ENCODE measurements at regions not wholly inside any gene's neighbourhood (a gene's known extent, or its start where the extent isn't known, plus 50 kb on each side); places are given as distances from the start of the nearest gene placed in this dataset.

GRCh38 chr4:115790812-115791211 is 677.4 kb upstream of the NDST4 start:
- Histone ChIP-seq H3K4me1 (ENCODE audit: insufficient read depth) (no peaks in the 10 kb centered on the region), H3K4me2 (no peak overlapping the region), H2AFZ (no peak overlapping the region), H3K79me2 (replicated peaks; ENCODE audit: insufficient read depth) (no peaks in the 10 kb centered on the region), H3K4me3 (no peak overlapping the region), H4K20me1 (replicated peaks; ENCODE audit: insufficient read depth) (no peaks in the 10 kb centered on the region), H3K27me3 (ENCODE audit: insufficient read depth) (no peaks in the 10 kb centered on the region), H3K9me2 (ENCODE audit: insufficient read depth) (no peaks in the 10 kb centered on the region), H3K27ac (ENCODE audit: low read depth) (no peak overlapping the region), H3F3A (replicated peaks; ENCODE audit: low read depth) (no peaks in the 10 kb centered on the region), H3K36me3 (ENCODE audit: insufficient read depth) (no peaks in the 10 kb centered on the region)
- Mint-ChIP-seq H3K4me1 (no peaks in the 10 kb centered on the region), H3K27ac (no peak overlapping the region), H3K27me3 (ENCODE audit: insufficient read depth, low read depth, poor library complexity) (no peaks in the 10 kb centered on the region), H3K4me3 (no peak overlapping the region), H3K9me3 (no peaks in the 10 kb centered on the region), H3K36me3 (ENCODE audit: low read depth) (no peaks in the 10 kb centered on the region)
- no peak for DNase-seq (ENCODE audit: low spot score)
- no peak for ATAC-seq
- TF ChIP-seq JUNB (IDR thresholded peaks at IDR 0.05; ENCODE audit: unreplicated experiment): no peak
- no peak for TF ChIP-seq POLR2AphosphoS5 (IDR thresholded peaks at IDR 0.05; ENCODE audit: low read depth)
- no peak for TF ChIP-seq EZH2 (IDR thresholded peaks at IDR 0.05; ENCODE audit: low read depth, unreplicated experiment)
- TF ChIP-seq CTCF (conservative IDR thresholded peaks at IDR 0.05; ENCODE audit: low read depth in 2 of 2): peak in 1 of 2 experiments; percentile 62; a peak in 3 of 4 replicates
- TF ChIP-seq CREB1 (CRISPR knock-in tag; IDR thresholded peaks at IDR 0.05; ENCODE audit: low read depth): no peak
- TF ChIP-seq NANOG (IDR thresholded peaks at IDR 0.05; ENCODE audit: borderline replicate concordance): no peak
- TF ChIP-seq STAT1 (IDR thresholded peaks at IDR 0.05; ENCODE audit: unreplicated experiment): no peak
- no peak for TF ChIP-seq ZNF331 (CRISPR knock-in tag; IDR thresholded peaks at IDR 0.05; ENCODE audit: low read depth)

- no peaks in the 10 kb centered on the region for H3F3A ChIP-seq (replicated peaks; ENCODE audit: low read depth)
- H3K9me2 ChIP-seq (ENCODE audit: insufficient read depth): no peaks in the 10 kb centered on the region
- Mint-ChIP-seq H3K27ac (peak overlapping the region; percentile 55; the same call in 1 of the 2 replicates), H3K36me3 (ENCODE audit: low read depth) (no peaks in the 10 kb centered on the region), H3K4me1 (peaks cover 7% of the 10 kb centered on the region), H3K9me3 (no peaks in the 10 kb centered on the region), H3K4me3 (no peak overlapping the region), H3K27me3 (ENCODE audit: insufficient read depth, low read depth, poor library complexity) (no peaks in the 10 kb centered on the region)
- H3K36me3 ChIP-seq (ENCODE audit: insufficient read depth): no peaks in the 10 kb centered on the region
- no peaks in the 10 kb centered on the region for H3K4me1 ChIP-seq (ENCODE audit: insufficient read depth)
- no peaks in the 10 kb centered on the region for H4K20me1 ChIP-seq (replicated peaks; ENCODE audit: insufficient read depth)
- peak overlapping the region; percentile 72; the same call in 1 of the 2 replicates for H2AFZ ChIP-seq
- no peak overlapping the region for H3K4me3 ChIP-seq
- H3K27ac ChIP-seq (ENCODE audit: low read depth): no peak overlapping the region
- no peaks in the 10 kb centered on the region for H3K27me3 ChIP-seq (ENCODE audit: insufficient read depth)
- ATAC-seq (no peak), DNase-seq (ENCODE audit: low spot score) (no peak)
- H3K79me2 ChIP-seq (replicated peaks; ENCODE audit: insufficient read depth): no peaks in the 10 kb centered on the region
- H3K4me2 ChIP-seq: no peak overlapping the region
- TF ChIP-seq NANOG (IDR thresholded peaks at IDR 0.05; ENCODE audit: borderline replicate concordance): no peak
- no peak for TF ChIP-seq STAT1 (IDR thresholded peaks at IDR 0.05; ENCODE audit: unreplicated experiment)
- no peak for TF ChIP-seq ETS1 (IDR thresholded peaks at IDR 0.05)
- no peak for TF ChIP-seq CREB1 (CRISPR knock-in tag; IDR thresholded peaks at IDR 0.05; ENCODE audit: low read depth)
- no peak for TF ChIP-seq JUNB (IDR thresholded peaks at IDR 0.05; ENCODE audit: unreplicated experiment)
- TF ChIP-seq ZNF462 (CRISPR knock-in tag; IDR thresholded peaks at IDR 0.05): no peak
- TF ChIP-seq ZNF114 (CRISPR knock-in tag; IDR thresholded peaks at IDR 0.05): no peak
- no peak for TF ChIP-seq EZH2phosphoT487 (IDR thresholded peaks at IDR 0.05; ENCODE audit: unreplicated experiment)
- no peak for TF ChIP-seq ZNF331 (CRISPR knock-in tag; IDR thresholded peaks at IDR 0.05; ENCODE audit: low read depth)
Observed at GRCh38 chr4:115781528-115782146, 668.2 kb upstream of the NDST4 start.

Data from GM23338 (cell line).